GM19397 (cell line): ENCODE measurements at regions not wholly inside any gene's neighbourhood (a gene's known extent, or its start where the extent isn't known, plus 50 kb on each side); places are given as distances from the start of the nearest gene placed in this dataset.

Experiments used
- ATAC-seq: cut with Tn5 transposase; IDR thresholded peaks from one replicate; pipeline ENCODE4 v1.9.1; 2021; ENCODE audit warnings: mild to moderate bottlenecking, moderate library complexity; ENCODE audit not compliant: unreplicated experiment

- ATAC-seq: no peak
These were observed 75.3 kb upstream of the DNAH5 start for GRCh38 chr5:14019768-14020290.

- no peak for ATAC-seq
These were observed 73.4 kb upstream of the DNAH5 start for GRCh38 chr5:14017904-14018303.

GRCh38 chr5:14016549-14016948 lies 72.1 kb upstream of the DNAH5 start:
- ATAC-seq: no peak

- peak; percentile 94 for ATAC-seq
These were observed 66.9 kb upstream of the DNAH5 start for GRCh38 chr5:14011089-14012020.

GRCh38 chr5:14009575-14009974 lies 65.1 kb upstream of the DNAH5 start:
- ATAC-seq: no peak

- no peak for ATAC-seq
These were observed 64.4 kb upstream of the DNAH5 start for GRCh38 chr5:14008819-14009311.

- no peak for ATAC-seq
These were observed 62.5 kb upstream of the DNAH5 start for GRCh38 chr5:14006823-14007520.

GRCh38 chr5:14004598-14005394 lies 60.3 kb upstream of the DNAH5 start:
- ATAC-seq: no peak

GRCh38 chr5:14003936-14004335 lies 59.4 kb upstream of the DNAH5 start:
- ATAC-seq: no peak

GRCh38 chr5:14003513-14003912 lies 59.0 kb upstream of the DNAH5 start:
- no peak for ATAC-seq

GRCh38 chr5:13998254-13998653 lies 53.8 kb upstream of the DNAH5 start:
- no peak for ATAC-seq

- ATAC-seq: no peak
These were observed 53.0 kb upstream of the DNAH5 start for GRCh38 chr5:13997514-13997913.

- no peak for ATAC-seq
These were observed 50.2 kb upstream of the DNAH5 start for GRCh38 chr5:13994621-13995253.
